ELF-1 (cell line): ENCODE measurements at regions not wholly inside any gene's neighbourhood (a gene's known extent, or its start where the extent isn't known, plus 50 kb on each side); places are given as distances from the start of the nearest gene placed in this dataset.

Experiments
- DNase-seq: peaks from one replicate; pipeline ENCODE4 v3.0.0-alpha.2; 2016; ENCODE audit warnings: low read depth, low spot score

DNA sequence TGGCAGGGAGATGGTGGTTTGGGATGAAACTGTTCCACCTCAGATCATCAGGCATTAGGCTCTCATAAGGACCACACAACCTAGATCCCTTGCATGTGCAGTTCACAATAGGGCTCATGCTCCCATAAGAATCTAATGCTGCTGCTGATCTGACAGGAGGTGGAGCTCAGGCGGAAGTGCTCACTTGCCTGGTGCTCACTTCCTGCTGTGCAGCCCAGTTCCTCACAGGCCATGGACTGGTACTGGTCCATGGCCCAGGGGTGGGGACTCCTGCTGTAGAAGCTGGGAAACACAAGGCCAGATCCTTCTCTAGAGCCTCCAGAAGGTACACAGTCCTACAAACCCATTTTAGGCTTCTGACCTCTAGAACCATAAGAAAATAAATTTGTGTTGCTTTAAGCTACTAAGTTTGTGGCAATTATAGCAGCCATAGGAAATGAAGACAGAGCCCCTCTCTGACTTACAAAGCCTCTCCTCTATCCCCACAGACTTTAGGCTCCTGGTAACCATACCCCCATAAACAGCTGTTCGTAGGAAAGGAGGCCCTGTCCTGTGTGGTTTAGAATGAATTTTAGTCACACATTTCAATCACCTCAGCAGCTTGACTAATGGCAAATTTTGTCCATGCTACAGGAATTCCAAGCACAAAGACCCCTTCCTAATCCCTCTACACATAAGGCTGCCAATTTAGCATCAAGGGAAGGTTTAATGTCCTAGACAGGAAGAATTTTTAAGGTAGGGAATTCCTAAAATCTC is 206.1 kb upstream of the PHYHIPL start:
- no peak for DNase-seq

DNA sequence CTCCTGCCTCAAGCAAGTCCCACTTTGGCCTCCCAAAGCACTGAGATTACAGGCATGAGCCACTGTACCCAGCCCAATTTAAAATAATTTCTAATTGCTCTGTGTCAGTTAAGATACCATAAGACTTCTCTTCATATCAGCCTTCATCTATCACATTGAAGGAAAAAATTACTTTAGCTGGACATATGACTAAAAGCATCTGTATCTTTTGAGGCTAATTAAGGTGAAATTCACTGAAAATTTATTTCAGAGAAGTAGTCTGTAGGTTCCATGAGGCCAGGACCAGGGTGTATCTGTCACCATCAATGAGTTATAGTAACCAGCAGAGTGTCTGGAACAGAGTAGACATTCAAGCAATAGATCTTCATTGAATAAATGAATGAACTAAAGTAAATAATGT is 205.2 kb upstream of the PHYHIPL start:
- no peak for DNase-seq

DNA sequence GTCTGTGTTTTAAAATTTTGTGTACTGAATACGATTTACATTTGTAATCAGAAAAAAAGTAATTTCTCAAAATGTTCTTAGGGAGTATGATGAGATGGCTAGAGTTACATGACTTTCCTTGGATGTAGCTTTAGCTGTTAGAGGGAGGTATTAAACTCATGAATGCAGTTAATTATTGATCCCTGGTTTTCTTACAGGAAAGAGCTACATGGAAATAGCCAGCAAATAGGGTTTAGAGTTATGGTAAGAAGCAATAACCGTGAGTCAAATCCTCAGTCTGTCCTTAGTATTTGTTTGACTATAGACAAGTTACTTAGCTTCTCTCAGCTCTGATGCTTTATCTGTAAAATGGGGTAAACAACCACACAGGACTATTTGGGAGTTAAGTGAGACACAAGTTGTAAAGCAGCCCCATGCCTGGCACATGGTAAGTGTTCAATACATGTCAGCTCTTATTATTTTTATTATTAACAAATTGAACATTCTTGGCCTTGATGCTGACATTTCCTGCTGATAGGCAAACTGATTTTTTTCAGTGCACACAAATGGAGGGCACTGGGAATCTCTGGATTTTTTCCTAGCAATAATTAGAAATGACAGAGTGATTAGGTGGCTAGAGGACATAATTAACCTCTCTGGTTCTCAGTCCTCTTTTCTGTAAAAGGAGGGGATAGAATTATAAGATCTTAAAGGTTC is 204.5 kb upstream of the PHYHIPL start:
- no peak for DNase-seq

DNA sequence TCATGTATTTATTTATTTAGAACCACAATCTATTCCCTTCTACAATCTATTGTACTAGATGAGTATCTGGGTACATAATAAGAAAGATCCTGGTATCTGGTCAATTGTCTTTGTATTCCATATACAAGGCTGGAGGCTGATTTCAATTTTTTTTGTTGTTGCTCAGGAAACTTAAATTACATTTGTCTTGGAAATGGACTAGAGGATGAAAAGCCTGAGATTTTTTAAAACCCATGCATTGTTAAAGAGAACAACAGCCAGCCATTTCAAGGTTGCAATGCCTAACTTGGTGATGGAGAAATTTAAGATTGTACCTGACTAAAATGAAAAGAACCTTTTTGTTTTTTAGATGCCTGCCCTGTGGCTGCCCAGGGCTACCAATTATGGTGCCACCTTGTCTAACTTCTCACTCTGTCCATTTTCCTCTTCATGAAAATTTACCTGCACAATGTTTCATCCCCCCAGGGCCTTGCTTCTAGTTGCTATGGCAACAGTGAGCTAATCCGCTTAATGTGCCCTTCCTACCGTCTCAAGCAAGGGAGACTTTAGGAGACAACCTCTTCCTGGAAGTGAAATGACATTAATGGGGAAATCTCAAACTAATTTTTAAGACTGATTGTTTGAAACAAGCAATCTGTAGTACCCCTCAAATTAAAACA is 203.7 kb upstream of the PHYHIPL start:
- no peak for DNase-seq

DNA sequence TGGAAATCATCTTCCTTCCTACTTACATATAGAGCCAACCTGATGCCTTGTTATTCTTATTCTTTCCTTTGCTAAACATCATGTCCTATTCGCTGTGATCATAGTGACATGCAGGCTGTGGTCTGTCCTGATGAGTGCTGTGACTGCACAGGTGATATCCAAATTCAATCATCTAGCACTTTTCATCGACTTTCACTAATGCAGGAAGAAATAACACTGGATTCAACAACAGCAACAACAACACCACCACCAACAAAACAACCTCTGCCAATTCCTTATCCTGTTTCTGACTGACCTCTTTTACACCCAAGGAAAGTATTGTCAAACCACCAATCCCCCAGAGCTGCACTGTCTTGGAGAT is 203.2 kb upstream of the PHYHIPL start:
- DNase-seq = no peak

DNA sequence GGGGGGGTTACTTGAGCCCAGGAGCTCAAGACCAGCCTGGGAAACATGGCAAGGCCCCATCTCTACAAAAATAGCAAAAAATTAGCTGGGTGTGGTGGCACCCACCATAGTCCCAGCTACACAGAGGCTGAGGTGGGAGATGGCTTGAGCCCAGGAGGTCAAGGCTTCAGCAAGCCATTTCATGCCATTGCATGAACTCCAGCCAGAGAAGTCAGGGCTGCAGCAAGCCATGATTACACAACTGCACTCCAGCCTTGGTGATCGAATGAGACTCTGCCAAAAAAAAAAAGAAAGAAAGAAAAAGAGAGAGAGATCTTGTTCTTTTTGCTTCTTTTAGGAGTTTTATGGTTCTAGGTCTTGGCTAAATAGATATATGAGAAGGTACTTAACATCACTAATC is 200.2 kb upstream of the PHYHIPL start:
- DNase-seq = no peak

DNA sequence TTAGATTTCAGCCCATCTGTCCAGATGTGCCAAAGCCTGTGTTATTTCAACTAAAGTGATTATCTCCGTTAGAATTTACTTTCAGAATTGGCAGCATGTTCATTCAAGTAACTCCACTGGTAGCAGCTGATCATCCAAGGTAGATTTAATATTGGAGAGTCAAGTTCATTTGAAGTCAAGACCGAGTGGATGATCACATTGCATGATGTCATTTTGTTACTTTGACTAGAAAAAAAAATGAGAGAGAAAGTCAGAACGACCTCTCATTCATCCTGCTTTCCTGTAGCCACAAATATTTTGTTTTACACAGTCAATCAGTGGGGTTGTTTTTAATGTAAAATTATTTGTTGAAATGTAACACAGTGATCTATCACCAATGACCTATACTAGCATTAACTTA is 196.7 kb upstream of the PHYHIPL start:
- no peak for DNase-seq

DNA sequence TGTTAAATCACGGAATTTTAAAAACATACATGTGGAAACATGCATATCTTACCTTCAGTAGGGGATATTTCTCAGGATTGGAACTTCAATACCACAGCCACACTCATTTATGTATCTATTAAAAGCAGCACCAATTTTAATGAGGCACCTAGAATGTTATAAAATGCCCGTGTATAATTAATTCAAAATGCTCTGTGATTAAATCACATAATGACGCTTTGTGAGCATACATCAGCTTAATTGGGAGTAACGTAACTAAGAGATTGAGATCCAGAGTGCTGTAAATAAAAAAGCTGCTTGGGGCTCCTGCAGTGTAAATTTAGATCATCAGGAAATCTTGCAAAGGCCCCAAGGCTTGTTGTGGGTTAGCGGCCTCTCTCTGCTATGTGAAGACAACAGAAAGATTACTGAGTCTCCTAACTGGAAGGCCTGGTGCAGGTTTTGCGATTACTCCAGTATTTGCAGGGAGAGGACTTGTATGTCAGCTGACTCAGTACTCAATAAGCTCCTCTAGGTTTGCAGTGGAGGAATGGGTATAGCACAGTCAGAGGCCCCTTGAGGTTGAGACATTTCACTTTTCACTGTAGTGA is 195.5 kb upstream of the PHYHIPL start:
- peak; percentile 71 for DNase-seq

DNA sequence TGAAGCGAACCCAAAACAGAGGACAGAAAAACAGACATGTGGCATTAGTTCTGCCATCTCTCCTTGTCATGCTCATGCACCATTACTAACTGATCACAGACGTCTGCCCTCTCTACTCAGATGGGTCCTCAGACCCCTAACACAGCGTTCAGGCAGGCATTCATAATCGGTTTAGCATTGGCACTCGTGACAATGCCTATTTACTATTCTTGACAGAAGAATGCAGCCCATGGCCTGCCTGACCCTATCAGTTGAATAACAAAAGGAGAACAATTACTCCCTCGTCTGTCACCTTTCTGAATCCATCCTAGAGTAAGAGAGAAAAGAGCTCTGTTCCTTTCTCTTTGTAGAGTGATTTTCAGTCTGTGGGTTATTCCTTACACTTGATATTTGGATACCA is 194.6 kb upstream of the PHYHIPL start:
- peak; percentile 50 for DNase-seq

DNA sequence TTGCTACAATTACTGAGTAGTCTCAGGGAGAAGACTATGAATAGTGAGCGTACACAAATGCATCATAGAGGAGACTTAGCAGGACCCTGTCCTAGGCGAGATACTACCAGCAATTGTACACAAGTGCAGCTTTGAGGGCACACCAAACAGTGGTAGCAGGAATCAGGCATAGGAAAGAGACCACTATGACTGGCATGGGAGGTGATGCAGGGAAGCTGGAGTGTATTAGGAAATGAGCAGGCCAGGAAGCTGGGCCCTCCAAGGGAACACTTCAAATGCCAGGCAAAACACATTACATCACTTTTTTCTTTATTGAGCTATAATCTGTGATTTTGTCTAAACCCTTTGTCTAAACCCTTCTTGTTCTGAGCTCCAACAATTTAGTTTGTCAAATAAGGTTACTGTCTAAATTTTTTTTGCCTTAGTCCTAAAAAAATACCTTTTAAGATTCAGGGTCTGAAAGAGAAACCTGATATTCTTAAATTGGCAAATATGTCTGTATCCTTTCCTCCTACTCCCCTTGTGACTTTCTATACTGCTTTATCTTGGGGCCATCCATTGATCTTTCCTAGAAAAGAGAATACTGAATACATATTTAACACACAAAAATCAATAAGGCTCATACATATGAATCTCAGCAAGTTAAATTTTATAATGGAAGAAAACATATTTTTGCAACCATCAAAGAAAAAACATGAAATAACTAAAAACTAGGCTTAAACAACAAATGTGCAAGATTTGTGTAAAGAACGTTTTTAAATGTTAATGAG is 193.8 kb upstream of the PHYHIPL start:
- peak; percentile 1 for DNase-seq

DNA sequence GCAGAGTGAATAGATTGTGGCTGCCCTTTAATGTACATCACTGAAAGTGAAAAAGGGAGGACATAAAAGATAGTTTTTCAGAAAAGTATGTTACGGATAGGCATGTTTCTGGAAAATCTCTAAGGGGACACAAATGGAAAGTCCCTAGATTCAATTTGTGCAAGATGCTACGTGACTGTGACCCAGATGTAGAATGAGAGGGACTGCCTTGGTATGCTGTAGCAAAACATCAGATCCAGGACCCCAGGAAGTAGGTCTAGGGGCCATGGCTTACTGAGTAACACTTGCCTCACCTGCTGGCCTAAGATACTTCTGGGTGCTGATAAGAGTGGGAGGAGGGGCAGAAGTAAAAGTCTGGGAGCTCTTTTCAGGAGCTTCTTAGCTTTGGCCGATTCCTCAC is 191.2 kb upstream of the PHYHIPL start:
- DNase-seq = no peak

DNA sequence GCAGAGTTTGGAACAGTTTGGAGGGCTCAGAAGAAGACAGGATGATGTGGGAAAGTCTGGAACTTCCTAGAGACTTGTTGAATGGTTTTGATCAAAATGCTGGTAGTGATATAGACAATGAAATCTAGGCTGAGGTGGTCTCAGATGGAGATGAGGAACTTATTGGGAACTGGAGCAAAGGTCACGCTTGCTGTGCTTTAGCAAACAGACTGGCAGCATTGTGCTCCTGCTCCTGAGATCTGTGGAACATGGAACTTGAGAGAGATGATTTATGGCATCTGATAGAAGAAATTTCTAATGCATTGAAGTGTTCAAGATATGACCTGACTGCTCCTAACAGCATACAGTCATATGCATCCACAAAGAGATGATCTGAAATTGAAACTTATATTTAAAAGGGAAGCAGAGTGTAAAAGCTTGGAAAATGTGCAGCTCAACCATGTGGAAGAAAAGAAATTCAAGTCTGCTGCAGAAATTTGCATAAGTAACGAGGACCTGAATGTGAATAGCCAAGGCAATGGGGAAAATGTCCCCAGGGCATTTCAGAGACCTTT is 186.9 kb upstream of the PHYHIPL start:
- peak; percentile 3 for DNase-seq

DNA sequence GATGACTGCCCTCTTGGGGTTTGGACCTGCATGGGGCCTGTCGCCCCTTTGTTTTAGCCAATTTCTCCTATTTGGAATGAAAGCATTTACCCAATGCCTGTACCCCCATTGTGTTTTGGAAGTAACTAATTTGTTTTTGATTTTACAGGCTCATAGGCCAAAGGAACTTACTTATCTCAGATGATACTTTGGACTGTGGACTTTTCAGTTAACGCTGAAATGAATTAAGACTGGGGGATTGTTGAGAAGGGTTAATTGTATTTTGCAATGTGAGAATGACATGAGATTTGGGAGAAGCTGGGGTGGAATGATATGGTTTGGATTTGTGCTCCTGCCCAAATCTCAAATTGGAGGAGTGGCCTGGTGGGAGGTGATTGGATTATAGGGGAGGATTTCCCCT is 185.8 kb upstream of the PHYHIPL start:
- no peak for DNase-seq

DNA sequence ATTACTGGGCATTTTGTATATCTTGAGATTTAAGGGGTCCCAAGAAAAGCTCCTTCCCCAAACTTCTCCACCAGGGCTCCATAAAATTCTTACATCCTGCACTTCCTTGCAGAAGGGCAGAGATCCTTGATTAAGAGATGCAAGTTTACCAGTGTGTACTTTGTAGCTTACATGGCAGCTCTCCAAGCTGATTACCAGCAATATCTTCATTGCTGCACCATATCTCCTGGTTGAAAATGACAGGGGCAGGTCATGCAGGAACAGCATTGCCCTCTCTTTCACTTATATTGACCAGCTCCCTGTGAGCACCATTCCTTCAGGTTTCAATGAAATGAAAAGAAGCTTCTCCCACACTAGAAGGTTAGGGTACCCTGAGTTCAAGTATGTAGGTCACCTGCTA is 184.6 kb upstream of the PHYHIPL start:
- no peak for DNase-seq

DNA sequence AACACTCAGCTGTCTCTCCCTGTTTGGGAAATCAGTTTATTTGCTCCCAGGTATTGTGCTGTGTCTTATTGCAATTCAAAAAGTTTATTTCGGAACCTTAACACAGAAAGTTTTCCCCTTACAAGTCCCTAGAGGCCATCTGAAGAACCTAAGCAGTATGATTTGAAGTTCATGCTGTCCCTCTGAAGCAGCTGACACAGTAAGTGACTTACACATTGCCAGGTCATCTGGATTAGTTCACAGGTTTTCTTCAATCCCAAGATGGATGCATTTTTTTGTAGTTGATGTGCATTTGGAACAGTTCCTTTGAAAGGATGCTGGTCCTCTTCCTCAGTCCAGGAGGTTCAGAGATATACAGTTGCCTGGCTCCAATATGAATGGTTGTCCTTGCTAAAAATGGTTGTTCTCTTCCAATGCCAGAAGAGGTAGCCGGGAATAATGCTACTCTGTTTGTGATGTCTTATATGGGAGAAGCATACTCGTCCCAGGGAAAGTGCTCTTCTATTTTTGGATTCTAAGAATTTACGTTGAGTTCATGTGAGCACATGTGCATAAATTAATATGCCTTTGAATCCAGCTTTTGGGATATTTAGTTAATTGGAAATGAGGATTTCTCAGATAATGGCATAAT is 183.5 kb upstream of the PHYHIPL start:
- DNase-seq = no peak

DNA sequence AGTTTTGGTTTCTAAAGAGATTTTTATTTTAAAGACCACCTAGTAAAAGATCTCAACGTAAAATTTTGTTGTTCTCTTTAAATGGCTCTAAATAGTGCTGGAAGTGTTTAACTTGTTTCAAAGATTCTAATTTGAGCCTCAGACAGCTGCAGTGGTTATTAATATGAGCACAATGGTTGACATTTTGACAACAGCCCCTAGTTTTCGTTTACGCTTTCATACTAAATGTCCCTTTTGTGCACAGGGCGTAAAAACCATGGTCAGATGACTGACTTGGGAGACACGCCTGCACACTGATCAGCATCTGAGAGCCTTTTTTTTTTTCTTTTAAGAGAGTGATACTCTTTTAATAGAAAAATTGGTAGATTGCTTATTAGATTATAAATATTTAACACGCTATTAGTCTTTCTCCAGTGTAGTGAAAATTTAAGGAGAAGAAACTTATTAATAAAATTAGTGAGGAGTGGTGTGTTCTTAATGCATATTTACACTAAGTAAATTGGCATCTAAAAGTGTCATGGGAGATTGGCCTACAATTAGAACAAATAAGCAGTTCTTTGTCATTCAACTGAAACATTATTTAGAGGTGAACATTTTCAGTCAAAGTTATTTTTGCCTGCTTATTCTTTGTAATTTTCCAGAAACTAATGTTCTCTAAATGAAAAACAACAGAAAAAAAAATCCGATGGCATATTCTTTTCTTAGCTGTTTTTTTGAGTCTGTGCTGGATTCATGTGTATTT is 182.8 kb upstream of the PHYHIPL start:
- DNase-seq = no peak

DNA sequence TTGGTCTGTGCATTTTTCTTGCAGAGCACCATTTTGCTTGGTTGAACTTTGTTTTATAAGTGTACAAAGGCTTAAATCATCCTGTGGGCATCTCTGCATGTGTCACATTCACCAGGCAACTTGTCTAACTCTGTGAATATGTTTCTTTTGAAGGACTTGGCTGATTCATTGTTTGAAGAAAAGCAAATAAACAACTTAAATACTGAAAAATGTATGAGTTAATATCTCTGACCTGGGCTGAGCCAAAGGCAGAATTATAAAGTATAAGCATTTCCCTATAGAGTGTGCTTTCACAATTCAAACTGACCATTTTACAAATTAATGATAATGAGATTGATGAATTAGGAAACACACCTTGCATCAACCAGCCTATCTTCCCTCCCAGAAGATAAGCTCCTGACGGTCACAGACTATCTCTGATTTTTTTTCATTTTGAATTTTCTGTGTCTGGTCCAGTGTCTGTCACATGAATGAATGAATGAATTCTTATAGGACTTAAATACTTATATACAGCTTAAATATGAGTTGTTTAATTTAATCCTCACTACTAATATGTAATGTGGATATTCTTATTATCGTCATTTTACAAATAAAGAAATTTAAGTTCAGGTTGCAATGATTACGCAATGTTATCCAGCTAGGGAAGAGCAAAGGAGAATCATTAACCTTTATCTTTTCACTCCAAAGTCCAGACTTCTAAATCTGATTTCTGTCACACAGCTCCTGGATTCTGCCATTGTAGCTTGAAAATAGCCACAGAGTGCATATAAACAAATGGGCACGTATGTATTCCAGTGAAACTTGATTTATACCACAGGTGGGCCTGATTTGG is 182.0 kb upstream of the PHYHIPL start:
- DNase-seq = no peak

DNA sequence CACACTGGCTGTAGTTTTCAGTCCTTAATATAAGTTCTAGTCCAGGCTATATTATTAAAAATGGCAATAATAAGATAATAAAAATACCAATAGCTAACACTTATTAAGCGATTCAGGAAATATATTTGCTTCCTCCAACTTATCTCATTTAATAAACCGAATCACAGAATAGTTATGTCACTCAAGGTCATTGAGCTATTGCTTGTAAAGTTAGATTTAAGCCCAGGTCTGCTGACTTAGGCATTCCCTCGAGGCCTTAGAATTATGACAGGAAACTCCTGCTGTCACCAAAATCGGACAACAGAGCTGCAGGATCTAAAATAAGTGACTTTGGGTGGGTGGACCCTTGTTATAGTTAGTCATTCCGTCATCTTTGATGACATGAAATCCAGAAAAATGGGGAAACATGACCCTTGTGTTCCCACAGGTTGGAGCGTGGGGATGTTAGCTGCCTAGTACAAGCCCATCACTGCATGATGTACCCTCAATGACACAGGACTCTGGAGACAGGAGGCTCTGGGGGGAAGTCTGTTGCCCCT is 181.3 kb upstream of the PHYHIPL start:
- DNase-seq = no peak

DNA sequence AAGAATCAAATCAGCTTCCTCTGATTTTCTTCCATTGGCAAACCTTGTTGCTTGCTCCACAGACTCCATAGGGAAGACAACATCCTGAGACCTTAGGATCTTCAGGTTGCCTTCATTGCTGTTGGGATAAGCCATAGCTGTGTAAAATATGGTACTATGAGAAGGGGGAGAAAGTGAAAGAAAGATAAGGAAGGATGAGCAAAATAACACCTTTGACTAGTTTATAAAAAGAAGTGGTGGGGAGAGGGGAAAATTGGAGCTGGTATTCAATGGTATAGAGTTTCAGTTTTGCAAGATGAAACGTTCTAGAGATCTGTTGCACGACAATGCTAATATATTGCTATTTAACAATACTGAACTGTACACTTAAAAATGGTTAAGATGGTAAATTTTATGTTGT is 180.4 kb upstream of the PHYHIPL start:
- DNase-seq = no peak
